H7 (cell line): ENCODE measurements at regions not wholly inside any gene's neighbourhood (a gene's known extent, or its start where the extent isn't known, plus 50 kb on each side); places are given as distances from the start of the nearest gene placed in this dataset.

Experiments used
- DNase-seq: peaks from one replicate; pipeline ENCODE4 v3.0.0; 2012
- H3K27me3 ChIP-seq: 2 replicates; pipeline ENCODE4 v1.6.0; 2011; ENCODE audit warnings: mild to moderate bottlenecking, low read length; ENCODE audit not compliant: control insufficient read depth, insufficient read depth
- H3K36me3 ChIP-seq: replicated peaks from 2 replicates; pipeline ENCODE4 v1.5.1; 2011; ENCODE audit warnings: low read length; ENCODE audit not compliant: control insufficient read depth, insufficient read depth
- H3K4me3 ChIP-seq: 2 replicates; pipeline ENCODE4 v1.5.1; 2011; ENCODE audit warnings: low read depth, mild to moderate bottlenecking, control low read depth, low read length, moderate library complexity; ENCODE audit not compliant: insufficient read depth

DNA sequence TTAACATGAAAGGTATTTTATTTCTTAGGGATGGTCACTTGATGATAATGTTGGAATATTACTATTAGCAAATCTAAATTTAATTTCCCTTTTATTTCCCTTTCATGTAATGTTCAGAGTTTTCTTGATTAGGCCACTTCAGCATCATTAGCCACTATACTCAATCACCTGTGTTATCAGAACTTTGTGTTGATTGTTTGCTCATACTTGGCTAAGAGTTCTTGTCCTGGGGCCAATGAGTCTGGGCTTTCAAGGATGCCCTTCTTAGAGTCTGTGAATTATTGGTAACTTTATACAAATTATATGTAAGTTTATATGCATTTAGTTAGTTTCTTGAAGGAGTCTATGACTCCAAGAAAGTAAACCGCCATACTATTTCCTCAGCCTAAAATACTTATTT is 408.0 kb upstream of the DDX18 start:
- Histone ChIP-seq H3K4me3 (no peak overlapping the region), H3K36me3 (no peaks in the 10 kb centered on the region), H3K27me3 (no peaks in the 10 kb centered on the region)
- no peak for DNase-seq

DNA sequence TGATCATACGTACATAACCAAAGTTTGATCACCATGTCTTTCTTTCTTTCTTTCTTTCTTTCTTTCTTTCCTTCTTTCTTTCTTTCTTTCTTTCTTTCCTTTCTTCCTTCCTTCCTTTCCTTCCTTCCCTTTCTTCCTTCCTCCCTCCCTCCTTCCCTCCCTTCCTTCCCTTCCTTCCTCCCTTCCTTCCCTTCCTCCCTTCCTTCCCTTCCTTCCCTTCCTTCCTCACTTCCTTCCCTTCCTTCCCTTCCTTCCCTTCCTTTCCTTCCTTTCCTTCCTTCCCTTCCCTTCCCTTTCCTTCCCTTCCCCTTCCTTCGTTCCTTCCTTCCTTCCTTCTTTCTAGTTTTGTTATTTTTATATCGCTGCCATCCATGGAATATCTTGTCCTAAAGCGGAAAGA is 406.7 kb upstream of the DDX18 start:
- H3K4me3 ChIP-seq = no peak overlapping the region
- no peaks in the 10 kb centered on the region for H3K27me3 ChIP-seq
- no peaks in the 10 kb centered on the region for H3K36me3 ChIP-seq
- DNase-seq = no peak

DNA sequence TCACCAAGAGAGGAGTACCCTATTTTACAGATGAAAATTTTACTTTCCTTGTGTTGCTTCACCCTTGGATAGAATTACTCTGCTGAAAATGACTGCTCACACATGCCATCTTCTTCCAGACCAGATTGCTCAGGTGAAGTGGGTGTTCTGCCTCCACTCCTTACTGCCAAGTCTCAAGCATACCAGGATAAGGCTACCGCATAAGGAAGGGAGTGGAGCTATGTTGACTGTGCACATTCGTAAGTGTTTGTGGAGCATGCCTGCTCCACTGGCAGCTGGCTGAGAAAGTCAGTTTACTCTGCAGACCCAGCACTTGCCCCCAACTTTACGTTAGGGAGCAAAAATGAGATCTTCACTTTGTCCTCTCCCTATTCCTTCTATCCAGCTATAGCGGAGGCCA is 405.0 kb upstream of the DDX18 start:
- Histone ChIP-seq H3K4me3 (no peak overlapping the region), H3K27me3 (no peaks in the 10 kb centered on the region), H3K36me3 (no peaks in the 10 kb centered on the region)
- no peak for DNase-seq

DNA sequence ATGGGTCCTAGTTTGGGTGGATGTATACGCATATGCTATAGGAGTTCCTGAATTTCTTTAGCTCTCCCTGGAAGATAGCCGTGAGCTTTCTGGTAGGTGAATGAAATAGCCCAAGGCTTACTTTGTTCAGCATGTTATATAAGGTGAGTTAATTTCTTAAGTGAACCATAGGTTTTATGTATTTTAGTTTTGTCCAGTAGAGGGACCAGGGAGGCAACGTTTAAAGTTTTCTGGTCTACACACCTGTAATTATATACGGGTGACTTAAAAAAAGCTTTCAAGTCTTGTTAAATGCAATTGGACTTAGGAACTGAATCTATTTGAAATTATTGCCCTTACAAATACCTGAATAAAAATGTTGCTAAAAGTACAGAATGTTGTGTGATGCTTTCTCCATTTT is 402.5 kb upstream of the DDX18 start:
- Histone ChIP-seq H3K4me3 (no peak overlapping the region), H3K36me3 (no peaks in the 10 kb centered on the region), H3K27me3 (no peaks in the 10 kb centered on the region)
- no peak for DNase-seq

DNA sequence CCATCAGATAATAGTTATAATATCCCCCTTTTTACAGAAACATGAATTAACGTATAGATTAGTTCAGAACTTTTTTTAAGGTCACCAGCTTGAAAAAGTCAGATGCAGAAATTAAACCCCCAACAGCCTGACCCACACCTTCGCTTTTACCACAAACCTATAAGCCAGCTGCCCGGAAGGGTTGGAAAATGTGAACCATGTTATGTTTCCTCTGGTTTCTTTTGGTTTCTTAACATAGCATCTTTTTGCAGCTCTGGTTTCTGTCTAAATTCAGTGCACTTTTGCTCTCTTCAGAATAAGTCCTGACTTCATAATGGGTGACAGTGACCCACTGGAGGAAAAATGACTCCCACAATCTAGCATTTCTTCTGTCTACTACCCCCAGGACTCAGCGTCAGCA is 381.7 kb upstream of the DDX18 start:
- no peak overlapping the region for H3K4me3 ChIP-seq
- DNase-seq = no peak

DNA sequence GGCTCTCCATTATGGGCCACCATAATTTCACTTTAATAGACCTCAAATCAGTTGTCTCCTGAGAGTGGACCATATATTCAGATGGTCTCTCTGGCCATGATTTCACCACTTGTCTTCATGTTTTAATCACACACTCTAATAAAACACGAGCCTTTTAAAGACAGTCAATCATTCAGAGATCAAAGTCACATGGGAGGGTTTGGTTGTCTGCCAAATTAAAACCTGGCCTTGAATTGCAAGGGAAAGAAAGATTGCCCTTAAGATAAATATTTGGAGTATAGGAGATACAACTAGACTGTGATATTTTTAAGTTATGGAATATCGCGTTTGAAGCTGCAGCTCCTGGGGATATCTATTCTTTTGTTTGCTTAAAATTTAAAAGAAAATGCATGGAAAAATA is 377.8 kb upstream of the DDX18 start:
- no peak for DNase-seq
- Histone ChIP-seq H3K27me3 (no peaks in the 10 kb centered on the region), H3K4me3 (no peak overlapping the region), H3K36me3 (no peaks in the 10 kb centered on the region)

More for the DNA sequence above, 381.7 kb upstream of the DDX18 start:
- H3K27me3 ChIP-seq = no peaks in the 10 kb centered on the region
- H3K36me3 ChIP-seq = no peaks in the 10 kb centered on the region

DNA sequence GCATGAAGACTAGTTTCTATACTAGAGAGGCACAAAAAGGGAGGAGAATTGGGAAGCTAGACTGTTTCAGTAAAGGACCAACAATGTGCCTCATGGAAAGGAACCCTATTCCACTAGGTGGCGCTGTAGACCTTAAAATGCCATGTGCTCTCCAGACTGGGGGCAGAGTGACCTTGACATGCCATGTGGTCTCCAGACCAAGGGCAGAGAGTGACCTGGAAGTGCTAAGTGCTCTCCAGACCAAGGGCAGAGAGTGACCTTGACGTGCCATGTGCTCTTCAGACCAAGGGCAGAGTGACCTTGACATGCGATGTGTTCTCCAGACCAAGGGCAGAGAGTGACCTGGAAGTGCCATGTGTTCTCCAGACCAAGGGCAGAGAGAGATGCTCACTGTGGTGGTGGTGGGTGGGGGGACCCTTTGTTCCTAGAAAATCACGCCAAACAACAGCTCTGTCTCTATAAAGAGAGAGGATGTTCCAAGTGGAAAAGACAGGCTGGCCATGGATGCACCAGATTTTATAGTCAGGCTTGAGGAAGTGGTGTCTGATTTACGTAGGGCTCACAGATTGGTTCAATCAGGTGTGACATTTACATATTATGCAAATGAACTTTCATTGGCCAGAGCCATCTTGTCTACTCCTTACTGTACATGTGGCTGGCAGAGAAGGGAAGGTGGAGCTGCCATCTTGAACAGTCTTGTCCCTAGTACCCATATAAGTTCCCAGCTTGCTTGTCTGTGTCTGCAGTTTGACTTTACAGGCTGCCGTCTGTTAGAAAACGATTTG is 344.0 kb upstream of the DDX18 start:
- no peaks in the 10 kb centered on the region for H3K27me3 ChIP-seq
- peak; percentile 39 for DNase-seq
- H3K4me3 ChIP-seq = no peak overlapping the region
- no peaks in the 10 kb centered on the region for H3K36me3 ChIP-seq

DNA sequence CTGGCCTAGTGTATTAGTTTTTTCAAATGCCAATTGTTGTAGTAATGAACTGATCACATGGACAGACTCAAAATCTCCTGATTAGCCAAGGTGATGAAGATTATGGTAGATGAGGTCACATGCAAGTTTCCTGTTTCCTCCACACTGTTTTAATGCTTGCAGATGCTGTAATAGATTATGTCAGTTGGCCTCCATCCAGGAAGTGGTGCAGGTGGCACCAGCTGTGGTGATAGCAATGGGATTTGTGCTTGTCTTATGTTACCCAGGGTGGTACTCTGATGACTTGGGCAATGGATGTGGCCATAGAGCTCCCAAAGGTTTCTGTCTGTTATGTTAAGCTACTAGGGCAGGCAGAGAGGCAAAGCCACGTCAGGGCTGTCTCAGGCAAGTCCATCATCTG is 332.9 kb upstream of the DDX18 start:
- Histone ChIP-seq H3K4me3 (no peak overlapping the region), H3K36me3 (no peaks in the 10 kb centered on the region), H3K27me3 (no peaks in the 10 kb centered on the region)
- DNase-seq = no peak

DNA sequence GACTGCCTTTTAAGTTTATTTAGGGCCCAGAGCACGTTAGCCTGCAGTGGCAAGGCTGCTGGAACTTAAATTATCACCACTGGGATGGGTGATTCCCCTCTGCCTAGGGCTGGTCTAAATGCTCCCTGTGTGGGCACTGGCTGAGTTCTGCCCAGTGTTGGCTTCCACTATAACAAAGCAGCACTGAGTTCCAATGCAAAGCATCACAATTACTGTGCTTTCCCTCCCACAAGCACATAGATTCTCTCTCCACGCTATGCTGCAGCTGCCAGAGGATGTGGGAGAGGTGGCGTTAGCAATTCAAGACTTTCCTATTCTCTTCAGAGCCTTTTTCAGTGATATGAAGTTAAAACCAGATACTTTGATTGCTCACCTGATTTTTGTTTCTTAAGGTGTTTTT is 328.9 kb upstream of the DDX18 start:
- H3K4me3 ChIP-seq = no peak overlapping the region
- no peak for DNase-seq
- no peaks in the 10 kb centered on the region for H3K27me3 ChIP-seq

DNA sequence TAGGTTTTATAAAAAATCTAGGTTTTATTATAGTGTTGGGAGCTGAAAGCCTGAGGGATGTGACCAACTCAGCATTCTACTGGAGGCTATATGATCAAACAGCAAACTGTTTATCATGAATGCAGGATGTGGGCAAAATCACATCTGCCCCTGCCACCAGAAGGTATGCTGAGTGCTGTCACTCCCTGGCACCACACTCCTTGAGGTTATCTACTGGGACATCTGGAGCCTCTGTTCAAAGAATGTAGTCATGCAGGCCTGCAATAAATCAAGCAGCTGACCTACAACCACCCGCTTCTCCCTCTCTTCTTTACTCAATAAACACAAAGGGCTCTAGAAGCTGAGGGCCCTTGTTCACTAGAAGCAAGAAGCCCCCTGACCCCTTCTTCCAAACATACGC is 328.4 kb upstream of the DDX18 start:
- DNase-seq = no peak
- no peaks in the 10 kb centered on the region for H3K36me3 ChIP-seq
- H3K4me3 ChIP-seq = no peak overlapping the region
- no peaks in the 10 kb centered on the region for H3K27me3 ChIP-seq

More for the DNA sequence above, 328.9 kb upstream of the DDX18 start:
- no peaks in the 10 kb centered on the region for H3K36me3 ChIP-seq

DNA sequence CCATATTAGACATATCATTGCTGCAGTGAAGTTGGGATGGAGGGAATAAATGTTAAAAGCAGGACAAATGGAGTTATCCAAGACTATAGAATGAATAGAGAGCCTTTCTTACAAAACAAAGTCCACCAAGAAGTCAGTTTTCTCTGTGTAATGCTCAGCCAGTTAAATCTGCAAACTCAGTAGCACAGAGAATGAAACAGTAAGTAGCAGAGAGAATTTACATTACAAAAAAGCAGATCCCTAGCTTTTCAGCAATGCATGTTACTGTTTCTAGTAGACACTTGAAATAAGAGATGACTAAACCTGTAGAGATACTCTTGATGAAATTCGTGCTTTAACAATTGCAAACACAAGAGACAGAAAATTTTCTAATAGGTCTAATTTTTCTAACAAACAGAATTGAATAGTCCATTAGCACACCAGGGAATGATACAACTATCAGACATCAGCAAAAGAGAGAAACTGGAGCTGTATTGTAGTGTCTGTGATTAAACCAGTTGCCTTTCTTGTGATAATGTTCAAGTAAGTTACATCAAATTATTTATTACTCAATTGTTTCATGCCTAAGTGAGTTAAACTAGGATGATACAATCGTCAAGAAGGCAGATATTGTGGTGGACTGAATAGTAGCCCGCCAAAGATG is 322.2 kb upstream of the DDX18 start:
- no peak for DNase-seq

DNA sequence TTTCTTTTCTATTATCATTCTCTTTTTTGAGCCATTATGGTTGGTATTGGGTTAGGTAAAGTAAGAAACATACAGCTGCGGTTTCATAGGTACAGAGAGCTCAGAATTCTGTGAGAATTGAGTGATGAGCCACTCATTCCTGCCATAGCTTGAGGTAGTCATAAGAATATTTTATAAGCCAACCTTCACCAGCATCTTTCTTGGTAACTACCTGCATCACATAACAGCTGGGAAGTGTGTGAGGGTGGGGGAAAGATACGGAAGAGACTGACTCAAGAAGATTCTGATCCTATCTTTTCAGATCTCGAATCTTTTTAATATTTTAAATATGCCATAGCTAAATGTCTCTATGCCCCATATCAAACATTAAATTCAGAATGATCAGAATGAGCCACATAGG is 313.8 kb upstream of the DDX18 start:
- H3K36me3 ChIP-seq = no peaks in the 10 kb centered on the region
- no peaks in the 10 kb centered on the region for H3K27me3 ChIP-seq
- H3K4me3 ChIP-seq = no peak overlapping the region
- DNase-seq = no peak

More for the DNA sequence above, 322.2 kb upstream of the DDX18 start:
- Histone ChIP-seq H3K4me3 (no peak overlapping the region), H3K27me3 (no peaks in the 10 kb centered on the region), H3K36me3 (no peaks in the 10 kb centered on the region)

DNA sequence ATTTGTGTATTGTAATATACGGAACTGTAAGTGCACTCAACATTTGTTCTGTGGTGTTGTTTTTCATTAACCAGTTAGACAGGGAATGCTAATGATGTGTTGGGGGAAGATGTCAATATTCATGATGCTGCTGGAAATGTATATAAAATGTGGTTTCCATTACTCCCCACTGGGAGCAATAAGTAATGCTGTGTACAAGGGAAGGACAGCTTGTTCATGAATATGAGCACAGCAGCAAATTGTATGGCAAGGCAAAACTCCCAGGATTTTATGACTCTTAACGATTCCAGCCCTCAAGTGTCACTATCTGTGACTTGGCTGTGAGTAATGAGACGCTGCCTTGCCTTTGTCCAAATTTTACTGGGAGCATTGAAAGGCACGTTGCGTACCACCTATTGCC is 312.4 kb upstream of the DDX18 start:
- no peaks in the 10 kb centered on the region for H3K36me3 ChIP-seq
- H3K27me3 ChIP-seq = no peaks in the 10 kb centered on the region
- no peak for DNase-seq
- no peak overlapping the region for H3K4me3 ChIP-seq

DNA sequence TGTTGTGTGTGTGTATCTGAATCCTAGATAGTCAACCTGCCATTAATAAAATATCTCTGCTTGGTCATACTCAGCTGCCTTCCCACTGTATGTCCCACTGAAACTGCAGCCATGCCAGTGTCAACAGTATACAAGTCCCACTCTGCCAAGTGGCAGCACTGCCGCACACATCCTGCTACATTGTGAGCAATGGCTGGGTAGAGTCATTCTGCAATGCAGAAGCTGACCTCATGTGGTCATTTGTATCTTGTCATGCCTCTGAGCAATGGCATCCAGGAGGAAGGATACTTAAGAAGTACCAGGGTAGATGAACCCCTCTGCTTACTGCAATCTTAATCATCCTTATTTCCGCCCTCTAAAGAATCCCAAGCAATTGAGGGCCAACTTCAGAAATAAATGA is 302.2 kb upstream of the DDX18 start:
- no peak for DNase-seq
- H3K4me3 ChIP-seq = no peak overlapping the region
- H3K36me3 ChIP-seq = no peaks in the 10 kb centered on the region
- H3K27me3 ChIP-seq = no peaks in the 10 kb centered on the region

DNA sequence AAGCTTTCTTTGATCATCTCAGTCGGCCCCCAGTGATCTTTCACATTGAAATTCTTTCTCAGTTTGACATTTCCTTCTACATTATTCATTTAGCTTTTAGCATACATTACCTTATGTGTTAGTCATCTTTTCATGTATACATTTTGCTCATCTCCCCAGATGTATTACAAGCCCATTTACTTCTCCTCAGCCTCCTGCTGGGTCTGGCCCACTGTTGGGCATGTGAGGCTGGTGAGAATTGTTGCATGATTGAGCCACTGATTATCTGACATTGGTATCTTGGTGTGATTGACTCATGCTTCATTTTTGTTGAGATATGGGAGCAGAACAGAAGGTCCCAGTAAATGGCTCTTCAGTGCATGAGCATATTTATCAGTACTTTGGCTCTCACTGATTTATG is 300.1 kb upstream of the DDX18 start:
- no peaks in the 10 kb centered on the region for H3K36me3 ChIP-seq
- no peaks in the 10 kb centered on the region for H3K27me3 ChIP-seq
- DNase-seq = no peak
- no peak overlapping the region for H3K4me3 ChIP-seq
